Stimulated activated CD4-positive, alpha-beta T cell treated with anti-CD3 and anti-CD28 coated beads, Interleukin-1b, Interleukin-23, amount 100 ng/mL, for 1 hour (primary cell): ENCODE measurements at regions not wholly inside any gene's neighbourhood (a gene's known extent, or its start where the extent isn't known, plus 50 kb on each side); places are given as distances from the start of the nearest gene placed in this dataset.

Experiments used
- DNase-seq, 2 donors: peaks; one replicate each; pipeline ENCODE4 v3.0.0-alpha.2; 2020; ENCODE audit warnings: low read depth in 2 of 2

GRCh38 chr6:137734005-137734874 is 132.8 kb upstream of the TNFAIP3 start:
- DNase-seq: no peak

DNA sequence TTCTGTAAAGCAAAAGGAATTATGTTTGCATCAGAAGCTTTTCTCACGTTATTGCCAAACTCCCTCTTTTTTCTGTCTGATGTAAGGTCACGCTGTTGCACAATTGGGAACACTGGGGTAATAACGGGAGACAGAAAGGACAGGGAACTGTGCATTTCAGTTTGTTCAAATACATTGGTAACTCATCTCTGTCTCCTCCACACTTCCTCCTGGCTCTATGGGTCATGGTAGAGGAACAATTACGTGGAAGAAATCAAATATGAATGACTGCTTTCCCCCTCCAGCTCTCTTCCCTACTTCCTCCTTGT is 132.2 kb upstream of the TNFAIP3 start:
- DNase-seq: no peak

GRCh38 chr6:137736048-137736818 is 130.8 kb upstream of the TNFAIP3 start:
- no peak for DNase-seq

- DNase-seq: no peak
Observed at GRCh38 chr6:137736911-137737310, 130.1 kb upstream of the TNFAIP3 start.

- no peak for DNase-seq
Observed at GRCh38 chr6:137737836-137738596, 129.0 kb upstream of the TNFAIP3 start.

DNA sequence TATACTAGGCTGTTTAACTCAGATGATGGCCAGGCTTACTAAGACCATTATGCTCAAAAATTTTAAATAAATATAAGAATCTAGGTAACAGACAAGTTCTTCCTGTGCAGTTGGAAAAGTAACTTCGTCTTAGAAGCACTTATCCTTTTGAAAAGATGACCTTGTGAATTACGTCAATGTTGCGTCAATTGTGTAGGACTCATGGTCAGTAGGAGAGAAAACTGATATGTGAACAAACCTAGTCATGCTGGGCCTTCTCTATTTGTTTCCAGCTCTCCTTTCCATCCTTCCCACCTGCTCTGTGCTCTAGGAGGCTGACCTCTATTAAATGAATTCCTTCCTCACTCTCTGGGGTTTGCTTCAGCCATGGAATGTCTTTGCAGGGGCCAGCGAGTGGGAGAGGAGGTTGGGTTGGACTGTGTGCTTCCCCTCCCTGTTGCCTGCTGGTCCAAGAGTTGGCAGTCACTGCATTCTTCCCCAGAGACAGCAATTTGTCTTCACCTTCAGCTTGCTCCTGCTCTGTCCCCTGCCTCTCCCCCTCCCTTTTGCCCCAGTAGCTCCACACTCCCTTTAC is 128.0 kb upstream of the TNFAIP3 start:
- no peak for DNase-seq

GRCh38 chr6:137739544-137739943 is 127.5 kb upstream of the TNFAIP3 start:
- no peak for DNase-seq

GRCh38 chr6:137740091-137740755 is 126.8 kb upstream of the TNFAIP3 start:
- DNase-seq: no peak

DNA sequence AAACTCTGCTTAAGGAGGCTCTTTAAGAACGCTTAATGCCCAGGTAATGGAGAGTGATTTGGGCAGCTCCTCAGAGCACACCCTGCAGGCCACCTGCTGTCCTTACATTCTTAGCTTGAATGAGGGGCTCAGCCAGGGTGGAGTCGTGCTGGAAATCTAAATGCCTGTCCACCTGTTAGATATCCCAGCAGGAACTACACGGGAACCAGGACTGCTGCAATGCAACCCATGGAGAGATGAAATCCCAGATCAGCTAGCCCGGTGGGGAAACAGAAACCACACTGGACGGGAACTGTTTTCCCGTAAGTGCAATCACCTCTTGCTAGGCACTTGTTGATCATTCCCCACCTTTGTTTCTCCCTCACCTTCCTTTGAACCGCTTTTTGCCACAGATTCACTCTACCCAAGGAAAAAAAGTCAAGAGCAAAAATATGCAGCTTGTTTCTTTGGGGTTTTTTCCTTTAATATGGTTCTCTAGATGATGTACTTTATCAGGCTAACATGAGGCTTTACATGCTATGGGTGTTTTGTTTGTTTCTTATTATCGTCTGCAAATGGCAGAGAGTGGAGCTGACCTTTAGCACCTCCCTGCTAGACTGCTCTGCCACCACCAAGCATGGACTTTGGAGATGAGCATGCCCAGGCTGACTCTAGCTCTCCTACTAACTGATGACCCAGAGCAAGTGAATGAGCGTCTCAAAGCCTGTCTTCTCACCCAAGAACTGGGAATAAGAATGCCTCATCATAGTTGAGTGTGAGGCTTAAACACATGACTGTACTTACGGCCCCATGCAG is 125.9 kb upstream of the TNFAIP3 start:
- no peak for DNase-seq

- DNase-seq: no peak
Observed at GRCh38 chr6:137743493-137743892, 123.6 kb upstream of the TNFAIP3 start.

- DNase-seq: no peak
Observed at GRCh38 chr6:137744877-137745276, 122.2 kb upstream of the TNFAIP3 start.

DNA sequence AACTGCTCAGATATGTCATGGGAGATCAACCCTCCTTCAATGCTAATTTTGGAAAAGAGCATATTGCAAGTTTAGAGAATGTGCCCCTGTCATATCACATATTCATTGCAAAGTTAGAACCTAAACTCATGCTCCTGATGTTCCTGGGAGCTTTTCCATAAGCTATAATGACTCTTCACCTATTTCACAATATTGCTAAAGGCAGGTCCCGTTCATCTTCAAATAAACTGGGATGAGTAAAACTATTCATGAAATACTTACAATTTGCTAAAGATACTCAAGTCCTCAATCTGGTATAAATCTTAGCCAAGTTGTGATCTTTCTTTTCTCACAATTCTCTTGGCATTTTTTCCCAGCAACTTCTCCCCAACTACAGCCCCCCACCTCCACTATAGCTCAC is 121.7 kb upstream of the TNFAIP3 start:
- no peak for DNase-seq

- no peak for DNase-seq
Observed at GRCh38 chr6:137746264-137746663, 120.8 kb upstream of the TNFAIP3 start.

GRCh38 chr6:137749696-137750211 is 117.3 kb upstream of the TNFAIP3 start:
- no peak for DNase-seq

- no peak for DNase-seq
Observed at GRCh38 chr6:137750297-137750696, 116.8 kb upstream of the TNFAIP3 start.

DNA sequence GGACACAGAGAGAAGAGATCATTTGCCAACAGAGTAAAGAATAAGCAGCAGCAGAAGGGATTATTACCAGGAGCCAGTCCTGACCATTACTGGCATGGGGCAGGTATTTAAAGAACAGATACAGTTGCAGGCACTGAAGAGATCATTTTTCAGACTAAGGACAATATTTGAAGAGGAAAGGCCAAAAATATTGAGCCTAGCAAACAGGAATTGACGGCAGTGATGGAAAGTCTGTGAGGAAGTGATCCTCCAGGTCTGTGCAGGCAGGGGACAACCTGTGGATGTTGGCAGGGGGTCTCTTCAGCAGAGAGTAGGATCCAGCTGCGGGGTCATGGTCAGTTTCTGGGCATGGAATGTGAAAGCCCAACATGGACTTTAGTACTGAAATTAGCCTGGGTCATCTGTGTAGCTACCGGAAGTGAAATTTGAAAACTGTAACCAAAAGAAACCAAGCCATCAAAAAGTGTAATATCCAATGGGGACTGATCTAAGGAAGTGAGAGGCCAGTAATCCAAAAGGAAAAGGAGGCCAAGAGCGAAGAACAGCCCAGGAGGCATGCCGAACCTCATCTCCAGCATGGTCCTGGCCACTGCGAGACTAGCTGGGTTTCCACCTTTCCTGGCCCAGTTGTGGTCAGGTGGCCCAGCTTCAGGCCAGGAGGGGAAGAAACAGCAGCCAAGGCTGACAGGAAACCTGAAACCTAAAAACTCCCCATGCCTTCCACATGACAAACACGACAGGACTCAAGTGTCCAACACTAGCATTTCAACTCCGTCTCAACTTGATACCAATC is 115.1 kb upstream of the TNFAIP3 start:
- DNase-seq: no peak

DNA sequence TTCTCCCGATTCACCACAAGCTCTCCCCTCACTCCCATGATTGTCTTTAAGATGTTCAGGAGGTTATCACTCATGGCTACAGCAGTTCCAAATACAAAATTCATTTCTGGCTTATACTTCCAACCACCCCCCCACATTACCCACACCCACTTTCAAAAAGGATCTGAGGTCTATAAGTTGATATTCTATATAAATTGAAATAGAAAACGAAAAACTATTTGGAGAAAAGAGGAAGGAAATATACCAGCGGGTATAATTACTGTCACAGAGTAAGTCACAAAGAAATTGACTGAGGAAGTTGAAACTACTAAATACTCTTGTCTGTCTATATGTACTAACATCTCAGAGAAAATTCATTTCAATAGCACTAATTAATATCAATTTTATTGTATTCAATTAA is 112.7 kb upstream of the TNFAIP3 start:
- no peak for DNase-seq

GRCh38 chr6:137754866-137755265 is 112.2 kb upstream of the TNFAIP3 start:
- no peak for DNase-seq

- DNase-seq: no peak
Observed at GRCh38 chr6:137755284-137755683, 111.8 kb upstream of the TNFAIP3 start.

GRCh38 chr6:137756788-137757187 is 110.3 kb upstream of the TNFAIP3 start:
- no peak for DNase-seq
